GM12865 (cell line): ENCODE measurements at regions not wholly inside any gene's neighbourhood (a gene's known extent, or its start where the extent isn't known, plus 50 kb on each side); places are given as distances from the start of the nearest gene placed in this dataset.

Experiments used
- DNase-seq: peaks from one replicate; pipeline ENCODE4 v3.0.0; 2010; ENCODE audit warnings: low read depth
- H3K4me3 ChIP-seq: 2 replicates; pipeline ENCODE4 v1.5.1; 2011; ENCODE audit warnings: mild to moderate bottlenecking, low read depth, low read length, control low read depth
- CTCF ChIP-seq: IDR thresholded peaks from 2 replicates; pipeline ENCODE4 v1.5.1; 2011; ENCODE audit warnings: low read length, control low read depth, low read depth, inconsistent platforms; ENCODE audit not compliant: insufficient read depth; ENCODE audit errors: missing control alignments

- no peak for TF ChIP-seq CTCF
- no peak for DNase-seq
Observed at GRCh38 chr3:30555968-30556367, 50.4 kb upstream of the TGFBR2 start.

More at GRCh38 chr3:30555968-30556367, 50.4 kb upstream of the TGFBR2 start:
- no peak overlapping the region for H3K4me3 ChIP-seq
